ENCODE measurements at regions not wholly inside any gene's neighbourhood (a gene's known extent, or its start where the extent isn't known, plus 50 kb on each side); places are given as distances from the start of the nearest gene placed in this dataset.

DNA sequence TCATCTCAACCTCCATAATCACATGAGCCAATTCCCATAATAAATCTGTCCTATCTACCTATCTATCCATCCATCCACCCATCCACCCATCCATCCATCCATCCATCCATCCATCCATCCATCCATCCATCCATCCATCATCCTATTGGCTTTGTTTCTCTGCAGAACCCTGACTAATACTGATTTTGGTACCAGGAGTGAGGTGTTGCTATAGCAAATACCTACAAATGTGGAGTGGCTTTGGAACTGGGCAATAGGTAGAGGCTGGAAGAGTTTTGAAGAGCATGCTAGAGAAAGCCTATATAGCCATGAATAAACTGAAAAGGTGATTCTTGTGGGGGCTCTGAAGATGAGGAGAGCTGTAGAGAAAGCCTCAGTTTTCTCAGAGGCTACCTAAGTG, 88.7 kb upstream of the ANKRD28 start:
- TF ChIP-seq POLR2A (IDR thresholded peaks at IDR 0.05), result no peak
- TF ChIP-seq, protein P1, sequence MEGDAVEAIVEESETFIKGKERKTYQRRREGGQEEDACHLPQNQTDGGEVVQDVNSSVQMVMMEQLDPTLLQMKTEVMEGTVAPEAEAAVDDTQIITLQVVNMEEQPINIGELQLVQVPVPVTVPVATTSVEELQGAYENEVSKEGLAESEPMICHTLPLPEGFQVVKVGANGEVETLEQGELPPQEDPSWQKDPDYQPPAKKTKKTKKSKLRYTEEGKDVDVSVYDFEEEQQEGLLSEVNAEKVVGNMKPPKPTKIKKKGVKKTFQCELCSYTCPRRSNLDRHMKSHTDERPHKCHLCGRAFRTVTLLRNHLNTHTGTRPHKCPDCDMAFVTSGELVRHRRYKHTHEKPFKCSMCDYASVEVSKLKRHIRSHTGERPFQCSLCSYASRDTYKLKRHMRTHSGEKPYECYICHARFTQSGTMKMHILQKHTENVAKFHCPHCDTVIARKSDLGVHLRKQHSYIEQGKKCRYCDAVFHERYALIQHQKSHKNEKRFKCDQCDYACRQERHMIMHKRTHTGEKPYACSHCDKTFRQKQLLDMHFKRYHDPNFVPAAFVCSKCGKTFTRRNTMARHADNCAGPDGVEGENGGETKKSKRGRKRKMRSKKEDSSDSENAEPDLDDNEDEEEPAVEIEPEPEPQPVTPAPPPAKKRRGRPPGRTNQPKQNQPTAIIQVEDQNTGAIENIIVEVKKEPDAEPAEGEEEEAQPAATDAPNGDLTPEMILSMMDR (IDR thresholded peaks at IDR 0.05), result no peak

All from body of pancreas (tissue), 4 donors.